Suppressor macrophage treated with lipopolysaccharide for 1 hour (primary cell): ENCODE measurements at regions not wholly inside any gene's neighbourhood (a gene's known extent, or its start where the extent isn't known, plus 50 kb on each side); places are given as distances from the start of the nearest gene placed in this dataset.

Source experiments
- DNase-seq, 3 donors: peaks; one replicate each; pipeline ENCODE4 v3.0.0-alpha.2; 2020 to 2022

DNA sequence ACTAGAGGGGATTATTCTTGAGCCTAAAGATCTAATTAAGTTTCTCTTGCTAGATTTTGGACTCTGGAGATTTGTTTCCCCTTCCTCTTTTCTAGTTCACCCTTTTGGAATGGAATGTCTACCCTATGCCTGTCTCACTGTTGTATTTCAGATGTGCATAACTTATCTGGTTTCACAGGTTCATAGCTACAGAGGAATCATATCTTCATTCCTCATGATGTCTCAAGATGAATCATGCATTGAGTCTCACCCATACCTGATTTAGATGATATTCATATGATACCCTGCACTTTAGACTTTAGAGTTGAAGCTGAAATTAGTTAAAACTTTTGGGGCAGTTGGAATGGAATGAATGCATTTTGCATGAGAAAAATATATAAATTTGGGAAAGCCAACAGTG, 246.7 kb downstream of the HS3ST1 start:
- DNase-seq, result no peak

GRCh38 chr4:11179796-11180195, 248.9 kb downstream of the HS3ST1 start:
- DNase-seq, result peak in 2 of 3 donors; percentile 3 to 4

DNA sequence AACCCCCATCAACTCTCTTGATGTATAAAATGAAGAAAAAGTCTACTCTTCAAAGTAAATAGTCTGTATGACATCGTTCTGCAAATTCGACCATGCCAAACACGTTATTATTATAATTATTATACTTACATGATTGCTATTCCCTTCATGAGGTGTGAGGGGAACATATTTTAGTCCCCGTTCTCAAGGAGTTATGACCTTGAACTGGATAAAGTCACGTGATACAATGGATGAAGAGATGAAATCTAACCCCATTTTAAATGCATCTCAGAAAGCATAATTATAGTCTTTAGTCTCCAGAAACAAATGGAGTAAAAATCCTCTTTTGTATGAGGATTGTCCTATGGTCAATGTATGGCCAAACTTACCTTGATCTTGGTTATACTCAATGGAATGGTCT, 250.3 kb downstream of the HS3ST1 start:
- no peak for DNase-seq

DNA sequence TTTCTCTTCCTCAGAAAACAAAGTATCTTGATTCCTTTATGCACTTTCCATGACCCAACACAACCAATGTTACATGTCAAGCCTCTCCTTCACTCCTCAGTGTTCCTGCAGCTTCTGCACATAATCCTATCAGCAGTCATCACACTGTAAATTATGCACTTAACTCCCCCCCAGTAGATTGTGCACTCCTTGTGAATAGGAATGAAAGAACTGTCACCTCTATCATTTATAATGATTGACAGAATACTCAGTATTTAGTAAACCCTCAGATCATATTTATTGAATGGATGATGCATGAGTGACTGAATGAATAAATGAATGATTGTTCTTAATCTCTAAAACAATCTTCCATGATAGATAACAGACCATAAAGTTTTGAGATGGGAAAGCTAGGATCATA, 253.3 kb downstream of the HS3ST1 start:
- no peak for DNase-seq

DNA sequence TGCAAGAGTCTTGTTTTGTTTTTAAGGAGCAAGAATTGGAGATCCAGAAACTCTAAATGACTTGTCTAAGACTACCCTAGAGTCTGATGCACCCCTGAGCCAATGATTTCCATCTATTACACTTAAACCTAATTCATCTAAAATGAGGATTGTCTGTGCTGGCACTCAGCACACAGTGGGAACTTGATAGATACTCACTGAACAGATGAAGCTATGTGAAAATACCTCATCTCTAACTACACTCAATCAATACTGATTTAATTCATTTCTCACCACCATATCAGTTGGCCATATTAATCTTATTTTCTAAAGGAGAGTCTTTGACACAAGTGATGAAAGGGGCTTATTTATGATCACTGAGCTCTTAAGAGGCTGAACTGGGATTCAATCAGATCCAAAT, 262.1 kb downstream of the HS3ST1 start:
- no peak for DNase-seq

DNA sequence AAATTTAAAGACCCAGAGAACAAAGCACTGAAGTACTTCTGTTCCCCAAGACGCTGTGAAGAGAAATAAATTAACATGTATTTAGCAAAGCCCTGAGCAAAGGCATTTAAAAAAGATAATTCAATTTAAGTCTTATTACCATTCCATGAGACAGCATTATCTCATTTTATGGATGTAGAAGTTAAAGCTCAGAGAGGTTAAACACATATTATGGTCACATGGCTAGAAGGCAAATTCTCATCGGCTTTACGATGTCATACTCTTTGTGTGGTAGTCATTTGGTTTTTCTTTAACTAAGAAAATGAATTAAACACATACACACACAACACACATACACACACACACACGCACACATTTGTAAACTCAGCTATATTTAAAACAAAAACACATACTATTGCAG, 262.7 kb downstream of the HS3ST1 start:
- DNase-seq, result no peak

GRCh38 chr4:11165052-11165451, 263.6 kb downstream of the HS3ST1 start:
- DNase-seq, result no peak

DNA sequence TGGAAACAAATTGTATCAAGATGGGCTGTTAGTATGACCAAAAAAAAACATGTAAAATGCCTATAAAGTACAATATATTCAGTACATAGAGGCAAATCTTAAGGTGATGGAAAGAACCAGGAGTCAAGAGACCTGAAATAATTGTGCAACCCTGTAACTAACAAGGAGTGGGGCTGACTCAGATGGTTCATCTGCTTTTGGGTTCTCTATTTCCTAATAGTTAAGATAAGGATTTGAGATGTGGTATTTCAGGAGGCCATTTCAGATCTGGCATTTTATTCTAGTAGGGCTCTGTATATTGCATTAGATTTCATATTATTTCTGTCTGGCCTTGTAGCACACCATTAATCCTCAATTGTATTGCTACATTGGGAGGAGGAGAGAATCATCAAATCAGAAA, 268.4 kb downstream of the HS3ST1 start:
- DNase-seq, result no peak

GRCh38 chr4:11158971-11159370, 269.7 kb downstream of the HS3ST1 start:
- DNase-seq, result no peak

DNA sequence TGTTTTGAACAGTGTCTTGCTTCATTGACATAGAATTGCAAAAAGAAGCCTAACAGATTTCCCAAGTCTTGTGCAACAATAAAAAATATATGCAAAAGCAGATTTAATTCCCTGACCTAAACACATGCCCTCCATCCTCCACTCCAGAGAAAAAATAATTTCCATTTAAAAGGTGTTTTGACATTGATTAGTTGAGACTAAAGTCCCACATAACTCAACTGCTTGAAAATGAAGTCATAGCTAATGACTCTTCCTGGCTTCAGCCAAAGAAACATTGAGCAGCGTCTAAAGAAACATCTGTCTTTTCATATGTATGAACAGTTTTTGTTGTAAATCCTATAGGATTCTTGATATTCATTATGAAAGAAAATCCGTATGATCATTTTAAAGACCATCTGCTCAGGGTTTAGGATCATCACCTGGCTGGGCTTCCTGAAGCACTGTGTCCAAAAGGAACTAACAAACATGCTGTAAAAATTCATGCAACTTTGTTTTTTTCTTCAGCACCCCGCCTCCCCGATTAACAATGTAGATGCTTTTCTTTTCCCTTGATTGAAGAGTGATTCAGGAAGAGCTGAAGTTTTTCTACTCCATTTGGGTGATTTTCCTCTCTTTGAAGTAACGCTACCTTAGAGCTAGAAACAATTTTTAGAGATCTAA, 273.4 kb downstream of the HS3ST1 start:
- DNase-seq, result no peak

GRCh38 chr4:11153171-11153750, 275.4 kb downstream of the HS3ST1 start:
- DNase-seq, result no peak

DNA sequence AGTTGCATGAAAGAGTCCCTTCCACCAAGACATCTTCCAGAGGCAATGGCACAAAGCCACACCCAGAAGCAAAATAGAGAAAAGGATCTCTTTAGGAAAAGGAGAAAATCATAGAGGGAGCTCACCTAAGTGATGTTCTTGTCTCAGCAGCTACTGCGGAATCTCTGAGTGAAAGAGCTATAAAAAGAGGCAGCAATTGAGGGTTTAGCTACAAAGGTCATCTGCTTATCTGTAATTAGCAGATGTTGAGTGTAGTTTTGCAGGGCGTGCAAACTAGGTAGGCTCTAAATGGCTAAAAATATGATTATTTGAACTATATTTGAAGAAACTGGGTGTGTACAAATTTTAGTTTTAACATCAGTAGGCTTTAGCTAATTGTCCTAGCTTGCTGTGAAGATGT, 276.0 kb downstream of the HS3ST1 start:
- DNase-seq, result no peak

GRCh38 chr4:11151500-11151899, 277.2 kb downstream of the HS3ST1 start:
- DNase-seq, result no peak

DNA sequence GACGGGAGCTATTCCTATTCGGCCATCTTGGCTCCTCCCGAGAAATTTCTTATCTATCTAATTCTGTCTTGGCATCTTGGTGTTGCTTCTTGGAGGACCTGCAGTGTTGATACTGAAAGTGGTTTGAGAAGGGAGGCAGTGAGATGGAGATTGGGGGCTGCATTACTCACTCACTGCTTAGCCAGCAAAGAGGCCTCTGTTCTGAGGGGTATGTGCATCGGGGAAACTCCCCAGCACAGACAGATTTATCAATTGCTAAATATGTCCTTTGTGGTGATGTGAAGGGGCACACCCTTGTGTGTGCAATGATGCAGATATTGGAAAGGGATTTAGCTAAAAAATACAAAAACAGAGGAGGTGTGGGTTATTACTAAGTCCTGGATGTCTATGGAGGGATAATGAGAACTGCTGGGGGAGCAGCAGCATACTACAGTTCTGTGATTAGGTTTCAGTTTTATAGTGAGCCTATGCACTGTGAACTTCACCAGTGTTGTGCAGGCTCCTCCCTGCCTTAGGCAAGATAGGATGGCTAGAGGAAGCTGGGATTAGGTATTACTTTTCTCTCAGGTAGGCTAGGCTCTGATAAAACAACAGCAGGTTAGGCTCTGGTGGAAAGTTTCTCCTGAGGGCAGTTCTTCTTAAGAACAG, 279.0 kb downstream of the HS3ST1 start:
- DNase-seq, result no peak

DNA sequence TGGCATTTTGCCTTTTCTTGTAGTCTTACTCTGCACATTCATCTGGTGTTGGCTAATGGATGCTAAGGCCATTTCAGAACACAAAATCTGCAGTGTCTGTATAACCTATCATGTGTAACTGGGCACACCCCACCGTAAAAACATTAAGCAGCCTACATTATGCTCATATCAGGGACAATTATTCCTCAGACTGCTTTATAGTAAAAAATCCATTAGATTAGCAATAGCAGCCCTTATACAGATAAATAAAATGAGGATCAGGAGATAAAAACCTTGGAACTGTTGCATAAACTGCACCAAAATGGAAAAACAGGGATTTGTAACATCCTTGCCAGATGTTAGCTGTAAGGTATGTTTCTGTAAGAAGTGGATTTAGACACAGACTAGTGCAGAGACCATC, 288.8 kb downstream of the HS3ST1 start:
- DNase-seq, result no peak

DNA sequence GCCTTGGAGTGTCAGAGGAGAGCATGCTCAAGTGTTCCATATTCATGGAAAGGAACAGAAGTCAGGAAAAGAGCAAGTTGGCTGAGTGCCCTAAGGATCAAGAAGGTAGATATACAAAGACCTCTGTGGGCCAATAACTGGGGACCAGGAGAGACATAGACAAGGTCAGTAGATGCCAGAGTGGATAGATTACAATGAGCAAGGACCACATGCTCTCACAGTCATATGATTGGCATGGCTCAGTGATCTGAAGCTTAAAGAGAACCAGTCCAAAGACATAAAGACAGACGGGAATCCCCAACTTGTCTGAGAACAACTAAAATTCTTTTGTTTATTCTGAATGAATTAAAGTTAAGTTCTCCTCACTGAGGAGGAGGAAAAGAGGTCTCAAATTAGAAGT, 289.7 kb downstream of the HS3ST1 start:
- DNase-seq, result no peak

GRCh38 chr4:11134705-11135104, 294.0 kb downstream of the HS3ST1 start:
- no peak for DNase-seq

DNA sequence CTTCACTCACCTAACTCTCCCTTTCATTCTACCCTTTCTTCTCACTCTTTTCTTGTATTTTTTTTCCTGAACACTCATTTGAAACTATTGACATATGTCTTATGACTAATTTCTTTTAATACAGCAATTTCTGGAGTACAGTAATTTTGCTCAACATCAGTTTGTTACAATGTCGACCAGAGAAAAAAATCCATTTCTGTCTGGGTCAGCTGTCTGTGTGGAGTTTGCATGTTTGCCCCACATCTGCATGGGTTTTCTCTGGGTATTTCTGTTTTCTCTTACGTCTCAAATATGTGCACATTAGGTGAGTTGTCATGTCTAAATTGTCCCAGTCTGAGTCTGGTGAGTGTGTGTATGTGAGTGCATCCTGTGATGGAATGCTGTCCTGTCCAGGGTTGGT, 294.8 kb downstream of the HS3ST1 start:
- no peak for DNase-seq

GRCh38 chr4:11132478-11132877, 296.2 kb downstream of the HS3ST1 start:
- DNase-seq, result no peak

GRCh38 chr4:11131491-11131890, 297.2 kb downstream of the HS3ST1 start:
- DNase-seq, result no peak

GRCh38 chr4:11130195-11130970, 298.3 kb downstream of the HS3ST1 start:
- DNase-seq, result peak in 2 of 3 donors; percentile 22 to 25

- DNase-seq, result no peak
Measured at GRCh38 chr4:11120435-11120834, 308.3 kb downstream of the HS3ST1 start.

- DNase-seq, result no peak
Measured at GRCh38 chr4:11119474-11119873, 309.2 kb downstream of the HS3ST1 start.

- no peak for DNase-seq
Measured at GRCh38 chr4:11118513-11118912, 310.2 kb downstream of the HS3ST1 start.
